ENCODE measurements at regions not wholly inside any gene's neighbourhood (a gene's known extent, or its start where the extent isn't known, plus 50 kb on each side); places are given as distances from the start of the nearest gene placed in this dataset.

DNA sequence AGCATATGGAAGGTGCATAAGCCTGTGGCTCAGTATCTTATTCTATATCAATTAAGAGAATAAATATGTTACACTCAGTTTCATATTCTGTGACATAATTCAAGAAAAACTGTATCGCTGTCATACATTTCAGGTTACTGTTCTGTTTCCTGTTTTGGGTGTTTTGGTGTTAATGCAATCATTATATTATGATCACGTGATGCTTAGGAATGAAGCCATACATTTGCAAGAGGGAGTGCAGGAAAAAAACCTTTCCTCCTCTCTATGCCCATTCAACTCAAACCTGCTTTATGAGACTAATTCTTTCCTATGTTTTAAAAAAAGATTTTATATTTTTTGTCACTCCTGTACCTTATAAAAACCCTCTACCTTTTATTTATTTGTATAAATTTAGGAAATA, 120.8 kb upstream of the DDX18 start:
- Mint-ChIP-seq H3K36me3 (no peaks in the 10 kb centered on the region), H3K4me1 (no peaks in the 10 kb centered on the region), H3K4me3 (no peak overlapping the region), H3K9me3 (peaks cover 5% of the 10 kb centered on the region), H3K27ac (no peak overlapping the region), H3K27me3 (ENCODE audit: insufficient read depth, low read depth) (peaks cover 2% of the 10 kb centered on the region)
- H3K4me1 ChIP-seq, result peaks cover 4% of the 10 kb centered on the region
- TF ChIP-seq EZH2phosphoT487 (IDR thresholded peaks at IDR 0.05) (no peak), EZH2 (IDR thresholded peaks at IDR 0.05) (no peak)
- TF ChIP-seq, protein P1, sequence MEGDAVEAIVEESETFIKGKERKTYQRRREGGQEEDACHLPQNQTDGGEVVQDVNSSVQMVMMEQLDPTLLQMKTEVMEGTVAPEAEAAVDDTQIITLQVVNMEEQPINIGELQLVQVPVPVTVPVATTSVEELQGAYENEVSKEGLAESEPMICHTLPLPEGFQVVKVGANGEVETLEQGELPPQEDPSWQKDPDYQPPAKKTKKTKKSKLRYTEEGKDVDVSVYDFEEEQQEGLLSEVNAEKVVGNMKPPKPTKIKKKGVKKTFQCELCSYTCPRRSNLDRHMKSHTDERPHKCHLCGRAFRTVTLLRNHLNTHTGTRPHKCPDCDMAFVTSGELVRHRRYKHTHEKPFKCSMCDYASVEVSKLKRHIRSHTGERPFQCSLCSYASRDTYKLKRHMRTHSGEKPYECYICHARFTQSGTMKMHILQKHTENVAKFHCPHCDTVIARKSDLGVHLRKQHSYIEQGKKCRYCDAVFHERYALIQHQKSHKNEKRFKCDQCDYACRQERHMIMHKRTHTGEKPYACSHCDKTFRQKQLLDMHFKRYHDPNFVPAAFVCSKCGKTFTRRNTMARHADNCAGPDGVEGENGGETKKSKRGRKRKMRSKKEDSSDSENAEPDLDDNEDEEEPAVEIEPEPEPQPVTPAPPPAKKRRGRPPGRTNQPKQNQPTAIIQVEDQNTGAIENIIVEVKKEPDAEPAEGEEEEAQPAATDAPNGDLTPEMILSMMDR (IDR thresholded peaks at IDR 0.05), result no peak
- no peaks in the 10 kb centered on the region for H3K36me3 ChIP-seq
- no peak overlapping the region for H3K9ac ChIP-seq
- no peaks in the 10 kb centered on the region for H3K27me3 ChIP-seq
- no peaks in the 10 kb centered on the region for H3F3A ChIP-seq (ENCODE audit: low read depth)
- no peak for DNase-seq (ENCODE audit: low spot score)
- no peak overlapping the region for H2AFZ ChIP-seq (replicated peaks)
- H3K4me3 ChIP-seq, result no peak overlapping the region
- no peak overlapping the region for H3K27ac ChIP-seq
- H3K79me2 ChIP-seq (ENCODE audit: low read depth), result no peaks in the 10 kb centered on the region
- H3K4me2 ChIP-seq, result no peak overlapping the region
- H3K9me3 ChIP-seq (ENCODE audit: low read depth), result no peaks in the 10 kb centered on the region
- H4K20me1 ChIP-seq (ENCODE audit: low read depth), result no peaks in the 10 kb centered on the region

DNA sequence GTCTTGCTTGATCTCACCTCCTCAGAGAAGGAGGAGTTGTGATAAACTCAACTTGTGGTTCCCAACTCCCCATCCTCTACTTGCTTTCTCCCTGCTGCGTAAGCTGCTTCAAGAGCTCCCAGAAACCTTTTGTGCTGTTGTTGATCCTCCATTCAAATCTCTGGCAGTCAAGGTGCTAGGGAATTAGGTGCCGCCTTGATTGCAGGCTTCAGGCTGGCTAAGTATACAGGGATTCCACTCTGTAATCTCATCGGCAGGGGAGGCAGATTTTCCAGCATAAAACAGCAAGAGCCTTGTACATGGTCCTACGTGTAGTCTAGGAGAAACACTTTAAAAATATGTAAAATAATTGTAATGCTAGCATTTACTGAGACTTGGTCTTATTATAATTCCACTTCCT, 116.2 kb upstream of the DDX18 start:
- H3K9me3 Mint-ChIP-seq, result peaks cover 5% of the 10 kb centered on the region
- no peaks in the 10 kb centered on the region for H3K36me3 Mint-ChIP-seq
- no peak overlapping the region for H3K4me2 ChIP-seq
- H3K4me3 Mint-ChIP-seq, result no peak overlapping the region
- H3K4me1 Mint-ChIP-seq, result no peaks in the 10 kb centered on the region
- no peak for DNase-seq (ENCODE audit: low spot score)
- H3K36me3 ChIP-seq, result no peaks in the 10 kb centered on the region
- no peaks in the 10 kb centered on the region for H3K4me1 ChIP-seq
- H3K27me3 Mint-ChIP-seq (ENCODE audit: insufficient read depth, low read depth), result peaks cover 2% of the 10 kb centered on the region
- no peak overlapping the region for H3K27ac Mint-ChIP-seq
- H4K20me1 ChIP-seq (ENCODE audit: low read depth), result no peaks in the 10 kb centered on the region
- H3K9ac ChIP-seq, result no peak overlapping the region
- no peaks in the 10 kb centered on the region for H3K27me3 ChIP-seq
- H3F3A ChIP-seq (ENCODE audit: low read depth), result no peaks in the 10 kb centered on the region
- TF ChIP-seq EZH2phosphoT487 (IDR thresholded peaks at IDR 0.05), result no peak
- no peak for TF ChIP-seq EZH2 (IDR thresholded peaks at IDR 0.05)
- TF ChIP-seq, protein P1 (IDR thresholded peaks at IDR 0.05), result no peak
- no peak overlapping the region for H3K27ac ChIP-seq
- H2AFZ ChIP-seq (replicated peaks), result no peak overlapping the region
- no peaks in the 10 kb centered on the region for H3K9me3 ChIP-seq (ENCODE audit: low read depth)
- no peak overlapping the region for H3K4me3 ChIP-seq
- H3K79me2 ChIP-seq (ENCODE audit: low read depth), result no peaks in the 10 kb centered on the region

DNA sequence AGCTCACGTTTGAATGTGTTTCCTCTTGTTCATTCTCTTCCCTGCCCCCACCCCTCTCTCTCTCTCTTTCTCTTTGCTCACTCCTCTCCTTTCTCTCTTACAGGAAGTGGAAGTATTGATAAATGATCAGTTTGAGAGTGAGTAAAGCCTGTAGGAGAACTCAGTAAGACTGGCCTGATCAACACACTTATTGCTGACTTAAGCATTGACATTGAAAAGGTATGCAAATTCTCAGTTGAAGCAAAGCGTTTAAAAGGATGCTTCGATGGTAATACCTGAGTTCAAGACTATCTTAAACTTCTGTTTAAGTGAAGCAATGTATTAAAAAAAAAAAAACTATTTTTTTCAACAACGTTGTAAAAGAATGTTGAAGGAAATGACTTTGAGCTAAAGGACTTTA, 115.7 kb upstream of the DDX18 start:
- no peaks in the 10 kb centered on the region for H3K27me3 ChIP-seq
- Mint-ChIP-seq H3K27me3 (ENCODE audit: insufficient read depth, low read depth) (peaks cover 2% of the 10 kb centered on the region), H3K27ac (no peak overlapping the region), H3K4me3 (no peak overlapping the region), H3K36me3 (no peaks in the 10 kb centered on the region), H3K4me1 (no peaks in the 10 kb centered on the region), H3K9me3 (peaks cover 5% of the 10 kb centered on the region)
- TF ChIP-seq, protein P1 (IDR thresholded peaks at IDR 0.05), result no peak
- TF ChIP-seq EZH2phosphoT487 (IDR thresholded peaks at IDR 0.05), result no peak
- H3K4me2 ChIP-seq, result no peak overlapping the region
- no peak overlapping the region for H3K27ac ChIP-seq
- H3K36me3 ChIP-seq, result no peaks in the 10 kb centered on the region
- no peaks in the 10 kb centered on the region for H3K79me2 ChIP-seq (ENCODE audit: low read depth)
- H3K4me1 ChIP-seq, result no peaks in the 10 kb centered on the region
- no peak for DNase-seq (ENCODE audit: low spot score)
- no peak overlapping the region for H3K4me3 ChIP-seq
- H2AFZ ChIP-seq (replicated peaks), result no peak overlapping the region
- H3K9me3 ChIP-seq (ENCODE audit: low read depth), result no peaks in the 10 kb centered on the region
- H4K20me1 ChIP-seq (ENCODE audit: low read depth), result no peaks in the 10 kb centered on the region
- no peak overlapping the region for H3K9ac ChIP-seq
- no peaks in the 10 kb centered on the region for H3F3A ChIP-seq (ENCODE audit: low read depth)

DNA sequence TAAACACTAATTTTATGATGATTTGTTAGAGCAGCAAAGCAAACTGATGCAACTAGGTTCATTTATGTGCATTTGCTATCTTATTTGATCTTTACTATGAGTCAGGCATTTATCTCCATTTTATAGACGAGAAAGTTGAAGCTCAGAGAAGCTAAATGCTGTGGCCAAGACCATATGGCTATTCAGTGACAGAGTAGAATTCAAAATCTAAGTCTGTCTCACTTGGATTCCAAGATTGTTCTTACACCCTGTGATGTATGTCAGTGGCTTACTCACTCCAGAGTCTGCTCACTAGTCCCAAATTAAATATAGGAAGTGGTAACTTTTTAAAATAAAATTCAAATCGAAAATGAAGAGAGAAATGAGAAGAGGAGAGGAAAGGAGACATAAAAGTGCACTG, 114.0 kb upstream of the DDX18 start:
- no peak for DNase-seq (ENCODE audit: low spot score)
- no peaks in the 10 kb centered on the region for H3K27me3 Mint-ChIP-seq (ENCODE audit: insufficient read depth, low read depth)
- H3K4me1 Mint-ChIP-seq, result no peaks in the 10 kb centered on the region

More for the DNA sequence above, 114.0 kb upstream of the DDX18 start:
- H3K27ac ChIP-seq, result no peak overlapping the region
- no peaks in the 10 kb centered on the region for H3F3A ChIP-seq (ENCODE audit: low read depth)
- no peaks in the 10 kb centered on the region for H3K4me1 ChIP-seq
- Mint-ChIP-seq H3K9me3 (peaks cover 5% of the 10 kb centered on the region), H3K36me3 (no peaks in the 10 kb centered on the region), H3K27ac (no peak overlapping the region), H3K4me3 (no peak overlapping the region)
- H3K9me3 ChIP-seq (ENCODE audit: low read depth), result no peaks in the 10 kb centered on the region
- no peaks in the 10 kb centered on the region for H4K20me1 ChIP-seq (ENCODE audit: low read depth)
- no peaks in the 10 kb centered on the region for H3K36me3 ChIP-seq
- H3K79me2 ChIP-seq (ENCODE audit: low read depth), result no peaks in the 10 kb centered on the region
- no peak overlapping the region for H3K4me3 ChIP-seq
- no peak overlapping the region for H3K4me2 ChIP-seq
- TF ChIP-seq EZH2phosphoT487 (IDR thresholded peaks at IDR 0.05), result no peak
- TF ChIP-seq, protein P1 (IDR thresholded peaks at IDR 0.05), result no peak
- no peak for TF ChIP-seq EZH2 (IDR thresholded peaks at IDR 0.05)
- H3K27me3 ChIP-seq, result no peaks in the 10 kb centered on the region
- H3K9ac ChIP-seq, result no peak overlapping the region
- no peak overlapping the region for H2AFZ ChIP-seq (replicated peaks)

Measured in neural progenitor cell (in vitro differentiated cells).